ENCODE measurements at regions not wholly inside any gene's neighbourhood (a gene's known extent, or its start where the extent isn't known, plus 50 kb on each side); places are given as distances from the start of the nearest gene placed in this dataset.
A peak's percentile ranks its signal among the peaks of the same experiment; 100 is the strongest.

GRCh38 chr20:39541136-39541803, 579.1 kb downstream of the DHX35 start:
- Histone ChIP-seq H3K9me2 (replicated peaks; ENCODE audit: control insufficient read depth, low read length) (no peaks in the 10 kb centered on the region), H3F3A (ENCODE audit: control insufficient read depth, insufficient read depth) (peaks cover 17% of the 10 kb centered on the region), H4K20me1 (ENCODE audit: control insufficient read depth, insufficient read depth, low read depth, low read length) (no peaks in the 10 kb centered on the region), H3K9me3 (ENCODE audit: control insufficient read depth, insufficient read depth, low read length) (peaks cover 9% of the 10 kb centered on the region; the same call in 1 of the 2 replicates), H3K4me1 (ENCODE audit: control insufficient read depth, low read length) (peaks cover 57% of the 10 kb centered on the region), H3K27ac (ENCODE audit: low read depth, low read length) (no peak overlapping the region), H3K27me3 (ENCODE audit: control insufficient read depth, low read length) (no peaks in the 10 kb centered on the region), H3K36me3 (ENCODE audit: control insufficient read depth, low read length) (0 out of 2 replicates have a peak, but pooled peaks cover 5% of the 10 kb centered on the region), H3K4me3 (ENCODE audit: low read length) (no peak overlapping the region), H3K79me2 (ENCODE audit: control insufficient read depth, low read length) (no peaks in the 10 kb centered on the region), H3K4me2 (ENCODE audit: low read length) (no peak overlapping the region)
- TF ChIP-seq, protein P1, sequence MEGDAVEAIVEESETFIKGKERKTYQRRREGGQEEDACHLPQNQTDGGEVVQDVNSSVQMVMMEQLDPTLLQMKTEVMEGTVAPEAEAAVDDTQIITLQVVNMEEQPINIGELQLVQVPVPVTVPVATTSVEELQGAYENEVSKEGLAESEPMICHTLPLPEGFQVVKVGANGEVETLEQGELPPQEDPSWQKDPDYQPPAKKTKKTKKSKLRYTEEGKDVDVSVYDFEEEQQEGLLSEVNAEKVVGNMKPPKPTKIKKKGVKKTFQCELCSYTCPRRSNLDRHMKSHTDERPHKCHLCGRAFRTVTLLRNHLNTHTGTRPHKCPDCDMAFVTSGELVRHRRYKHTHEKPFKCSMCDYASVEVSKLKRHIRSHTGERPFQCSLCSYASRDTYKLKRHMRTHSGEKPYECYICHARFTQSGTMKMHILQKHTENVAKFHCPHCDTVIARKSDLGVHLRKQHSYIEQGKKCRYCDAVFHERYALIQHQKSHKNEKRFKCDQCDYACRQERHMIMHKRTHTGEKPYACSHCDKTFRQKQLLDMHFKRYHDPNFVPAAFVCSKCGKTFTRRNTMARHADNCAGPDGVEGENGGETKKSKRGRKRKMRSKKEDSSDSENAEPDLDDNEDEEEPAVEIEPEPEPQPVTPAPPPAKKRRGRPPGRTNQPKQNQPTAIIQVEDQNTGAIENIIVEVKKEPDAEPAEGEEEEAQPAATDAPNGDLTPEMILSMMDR (IDR thresholded peaks at IDR 0.05; ENCODE audit: low read depth, low read length, poor library complexity, severe bottlenecking) = no peak
- no peak for TF ChIP-seq EZH2phosphoT487 (IDR thresholded peaks at IDR 0.05; ENCODE audit: borderline replicate concordance, low read length)

- peak overlapping the region; percentile 91 for H3K27ac ChIP-seq (ENCODE audit: low read depth, low read length)
- H3K4me3 ChIP-seq (ENCODE audit: low read length) = peak overlapping the region; percentile 68
- H3K9me3 ChIP-seq (ENCODE audit: control insufficient read depth, insufficient read depth, low read length) = peaks cover 9% of the 10 kb centered on the region; the same call in 1 of the 2 replicates
- TF ChIP-seq, protein P1 (IDR thresholded peaks at IDR 0.05; ENCODE audit: low read depth, low read length, poor library complexity, severe bottlenecking) = no peak
- TF ChIP-seq EZH2phosphoT487 (IDR thresholded peaks at IDR 0.05; ENCODE audit: borderline replicate concordance, low read length) = no peak
- no peaks in the 10 kb centered on the region for H3K27me3 ChIP-seq (ENCODE audit: control insufficient read depth, low read length)
- H3F3A ChIP-seq (ENCODE audit: control insufficient read depth, insufficient read depth) = peaks cover 17% of the 10 kb centered on the region
- H3K79me2 ChIP-seq (ENCODE audit: control insufficient read depth, low read length) = no peaks in the 10 kb centered on the region
- H3K4me2 ChIP-seq (ENCODE audit: low read length) = peak overlapping the region; percentile 90
- 0 out of 2 replicates have a peak, but pooled peaks cover 5% of the 10 kb centered on the region for H3K36me3 ChIP-seq (ENCODE audit: control insufficient read depth, low read length)
- no peaks in the 10 kb centered on the region for H3K9me2 ChIP-seq (replicated peaks; ENCODE audit: control insufficient read depth, low read length)
- H4K20me1 ChIP-seq (ENCODE audit: control insufficient read depth, insufficient read depth, low read depth, low read length) = no peaks in the 10 kb centered on the region
- H3K4me1 ChIP-seq (ENCODE audit: control insufficient read depth, low read length) = peaks cover 51% of the 10 kb centered on the region
These were observed 576.2 kb downstream of the DHX35 start for GRCh38 chr20:39538317-39538716.

DNA sequence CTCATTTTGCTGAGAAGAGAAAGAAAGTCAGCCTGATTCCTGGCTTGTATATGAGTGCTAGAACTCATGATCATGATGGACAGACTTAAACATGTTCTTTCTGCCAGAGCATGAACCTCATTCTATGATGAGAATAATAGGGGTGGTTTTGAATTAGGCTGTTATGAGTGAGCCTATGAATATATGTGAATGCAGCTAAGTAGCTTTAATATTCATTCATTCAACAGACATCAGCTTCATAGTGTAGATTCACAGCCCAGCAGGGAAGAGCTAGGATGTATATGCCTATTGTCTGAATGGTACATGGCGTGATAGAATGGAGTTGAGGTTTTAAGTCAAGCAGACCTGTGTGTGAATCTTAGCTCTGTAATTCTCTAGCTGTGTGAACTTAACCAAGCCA, 573.2 kb downstream of the DHX35 start:
- Histone ChIP-seq H3K4me1 (ENCODE audit: control insufficient read depth, low read length) (peaks cover 38% of the 10 kb centered on the region), H3K9me3 (ENCODE audit: control insufficient read depth, insufficient read depth, low read length) (peaks cover 9% of the 10 kb centered on the region; the same call in 1 of the 2 replicates), H3F3A (ENCODE audit: control insufficient read depth, insufficient read depth) (peaks cover 17% of the 10 kb centered on the region), H4K20me1 (ENCODE audit: control insufficient read depth, insufficient read depth, low read depth, low read length) (no peaks in the 10 kb centered on the region), H3K79me2 (ENCODE audit: control insufficient read depth, low read length) (no peaks in the 10 kb centered on the region), H3K4me2 (ENCODE audit: low read length) (no peak overlapping the region), H3K27ac (ENCODE audit: low read depth, low read length) (no peak overlapping the region), H3K9me2 (replicated peaks; ENCODE audit: control insufficient read depth, low read length) (no peaks in the 10 kb centered on the region), H3K27me3 (ENCODE audit: control insufficient read depth, low read length) (no peaks in the 10 kb centered on the region), H3K4me3 (ENCODE audit: low read length) (no peak overlapping the region), H3K36me3 (ENCODE audit: control insufficient read depth, low read length) (0 out of 2 replicates have a peak, but pooled peaks cover 5% of the 10 kb centered on the region)
- TF ChIP-seq, protein P1 (IDR thresholded peaks at IDR 0.05; ENCODE audit: low read depth, low read length, poor library complexity, severe bottlenecking) = no peak
- no peak for TF ChIP-seq EZH2phosphoT487 (IDR thresholded peaks at IDR 0.05; ENCODE audit: borderline replicate concordance, low read length)

Data from DOHH2 (cell line).